Activated naive CD8-positive, alpha-beta T cell treated with anti-CD3 and anti-CD28 coated beads, Interleukin-2, amount 50 U/mL, for 24 hours (primary cell): ENCODE measurements at regions not wholly inside any gene's neighbourhood (a gene's known extent, or its start where the extent isn't known, plus 50 kb on each side); places are given as distances from the start of the nearest gene placed in this dataset.

Experiments used
- ATAC-seq: fragments of 150-1000 bp; cut with Tn5 transposase; one replicate; pipeline ENCODE4 v1.10.0; 2021
- DNase-seq: peaks from one replicate; pipeline ENCODE4 v3.0.0; 2021
- H3K27ac Mint-ChIP-seq: one replicate; pipeline ENCODE4 v1.8.0; 2021; ENCODE audit warnings: mild to moderate bottlenecking, mixed read lengths
- H3K27me3 Mint-ChIP-seq: one replicate; pipeline ENCODE4 v1.8.0; 2021; ENCODE audit warnings: mixed read lengths
- H3K36me3 Mint-ChIP-seq: one replicate; pipeline ENCODE4 v1.8.0; 2021; ENCODE audit warnings: low read depth, mixed read lengths
- H3K4me1 Mint-ChIP-seq: one replicate; pipeline ENCODE4 v1.8.0; 2021; ENCODE audit warnings: mixed read lengths
- H3K4me3 Mint-ChIP-seq: one replicate; pipeline ENCODE4 v1.8.0; 2021; ENCODE audit warnings: mild to moderate bottlenecking, moderate library complexity, mixed read lengths
- H3K9me3 Mint-ChIP-seq: one replicate; pipeline ENCODE4 v1.8.0; 2021; ENCODE audit warnings: mixed read lengths

DNA sequence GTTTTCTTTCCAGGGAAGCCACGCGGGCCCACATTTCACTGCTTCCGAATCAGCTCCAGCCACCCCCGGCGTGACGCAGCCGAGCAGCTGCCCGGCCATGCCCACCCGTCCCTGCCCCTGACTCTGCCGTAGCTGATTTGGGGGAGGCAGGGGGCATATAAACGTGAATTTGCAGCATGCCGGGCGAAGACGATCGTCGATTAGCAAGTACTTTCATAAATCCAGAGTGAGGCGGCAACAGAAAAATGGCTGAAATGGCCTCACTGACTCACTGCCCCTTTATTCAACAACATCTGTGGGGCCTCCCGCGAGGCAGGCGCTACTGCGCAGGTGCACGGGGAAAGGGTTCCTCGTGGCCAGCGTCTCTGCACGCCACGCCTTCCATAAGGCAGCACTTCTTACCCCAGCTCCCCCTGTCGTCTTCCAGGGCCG, 118.0 kb downstream of the DLL1 start:
- ATAC-seq (no peak), DNase-seq (no peak)
- H3K27ac Mint-ChIP-seq, result no peak overlapping the region
- H3K36me3 Mint-ChIP-seq, result peaks cover 2% of the 10 kb centered on the region
- peaks cover 2% of the 10 kb centered on the region for H3K4me1 Mint-ChIP-seq
- H3K9me3 Mint-ChIP-seq, result no peaks in the 10 kb centered on the region
- no peak overlapping the region for H3K4me3 Mint-ChIP-seq
- H3K27me3 Mint-ChIP-seq, result no peaks in the 10 kb centered on the region

- Mint-ChIP-seq H3K27me3 (no peaks in the 10 kb centered on the region), H3K36me3 (peaks cover 2% of the 10 kb centered on the region), H3K27ac (no peak overlapping the region), H3K4me1 (peaks cover 2% of the 10 kb centered on the region), H3K4me3 (no peak overlapping the region), H3K9me3 (no peaks in the 10 kb centered on the region)
- DNase-seq, result no peak
- ATAC-seq, result no peak
Measured at GRCh38 chr6:170172392-170172791, 118.5 kb downstream of the DLL1 start.

DNA sequence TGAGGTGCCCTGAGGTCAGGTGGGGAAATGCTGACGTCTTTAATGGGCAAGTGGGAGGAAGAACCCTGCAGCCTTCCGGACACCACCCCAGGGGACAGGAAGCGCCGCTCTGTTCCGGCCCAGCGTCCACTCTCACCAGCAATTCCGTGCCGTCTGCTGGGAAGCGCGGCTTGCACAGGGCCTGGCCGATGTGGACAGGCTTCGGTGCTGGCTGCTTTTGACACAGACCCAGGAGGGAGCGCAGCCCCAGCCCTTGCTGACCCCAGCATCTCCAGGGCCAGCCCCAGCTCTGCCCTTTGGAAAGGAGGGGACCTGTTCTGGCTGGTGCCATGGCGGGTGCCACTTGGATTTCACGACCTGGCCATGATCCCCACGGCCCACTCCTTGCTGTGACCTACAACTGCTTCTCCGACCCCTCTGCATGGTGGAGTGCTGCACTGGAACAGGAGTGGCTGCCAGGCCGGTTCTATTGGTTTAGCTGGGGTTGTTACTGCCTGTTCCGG, 123.2 kb downstream of the DLL1 start:
- no peak overlapping the region for H3K27ac Mint-ChIP-seq
- ATAC-seq, result no peak
- H3K4me1 Mint-ChIP-seq, result peaks cover 5% of the 10 kb centered on the region
- DNase-seq, result no peak
- H3K4me3 Mint-ChIP-seq, result no peak overlapping the region
- no peaks in the 10 kb centered on the region for H3K36me3 Mint-ChIP-seq
- H3K27me3 Mint-ChIP-seq, result peaks cover 2% of the 10 kb centered on the region
- no peaks in the 10 kb centered on the region for H3K9me3 Mint-ChIP-seq

DNA sequence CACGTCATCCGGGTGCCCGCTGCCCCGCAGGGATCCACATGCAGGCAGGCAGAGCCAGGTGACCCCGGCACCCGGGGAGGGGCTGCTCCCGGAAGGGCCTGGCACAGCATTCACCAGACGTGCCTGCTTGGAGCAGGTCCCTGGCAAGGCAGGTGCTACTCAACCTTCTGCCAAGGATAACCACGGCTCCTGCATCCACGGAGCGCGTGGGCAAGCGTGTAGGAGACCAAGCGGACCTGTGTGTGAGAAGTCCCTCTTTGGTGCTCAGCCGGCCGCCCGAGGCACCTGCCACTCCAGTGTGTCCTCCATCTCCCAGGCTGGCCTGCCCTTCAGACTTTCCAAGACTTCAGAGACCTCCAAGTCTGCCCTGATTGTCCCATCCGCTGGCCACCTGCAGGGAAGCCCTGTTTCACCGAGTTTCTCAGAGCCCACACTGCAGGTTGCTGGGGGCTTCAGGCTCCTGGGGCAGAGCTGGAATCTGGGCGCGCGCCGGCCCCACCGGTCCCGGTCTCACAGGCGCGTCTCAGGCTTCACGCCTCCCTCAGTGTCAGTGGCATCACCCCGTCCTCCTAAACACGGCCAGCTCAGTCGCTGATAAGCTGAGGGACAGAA, 124.3 kb downstream of the DLL1 start:
- no peak overlapping the region for H3K27ac Mint-ChIP-seq
- peaks cover 2% of the 10 kb centered on the region for H3K27me3 Mint-ChIP-seq
- no peaks in the 10 kb centered on the region for H3K36me3 Mint-ChIP-seq
- H3K9me3 Mint-ChIP-seq, result no peaks in the 10 kb centered on the region
- H3K4me1 Mint-ChIP-seq, result peaks cover 7% of the 10 kb centered on the region
- no peak overlapping the region for H3K4me3 Mint-ChIP-seq
- no peak for DNase-seq
- no peak for ATAC-seq

DNA sequence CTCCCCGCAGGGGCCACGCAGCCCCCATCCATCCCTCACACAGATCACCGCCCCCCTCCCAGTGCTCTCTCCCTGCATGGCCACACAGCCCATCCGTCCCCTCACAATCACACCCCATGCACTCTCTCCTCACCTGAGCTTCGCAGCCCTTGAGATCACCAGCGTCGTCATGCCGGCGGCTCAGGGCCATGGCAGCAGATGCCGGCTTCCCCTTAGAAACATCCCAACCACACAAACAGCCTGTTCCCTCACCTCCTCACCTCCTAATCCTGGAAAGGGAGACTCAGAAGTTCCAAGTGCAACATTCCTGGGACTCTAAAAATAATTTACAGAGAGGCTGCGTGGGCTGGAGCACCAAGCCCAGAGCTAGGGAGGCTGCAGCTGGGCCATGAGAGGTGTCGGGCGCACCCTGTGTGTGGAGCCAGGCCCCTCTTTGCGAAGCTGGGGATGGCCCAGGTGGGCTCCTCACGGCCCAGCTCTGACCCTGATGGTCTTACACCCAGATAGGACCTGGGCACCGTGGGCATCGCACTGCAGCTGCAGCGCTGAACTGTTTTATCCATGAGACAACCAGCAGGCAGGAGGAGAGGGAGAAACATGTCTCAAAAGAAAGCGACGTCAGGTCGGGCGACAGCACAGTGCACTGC, 125.3 kb downstream of the DLL1 start:
- H3K4me1 Mint-ChIP-seq, result peaks cover 7% of the 10 kb centered on the region
- peaks cover 2% of the 10 kb centered on the region for H3K27me3 Mint-ChIP-seq
- H3K27ac Mint-ChIP-seq, result no peak overlapping the region
- ATAC-seq (no peak), DNase-seq (no peak)
- no peak overlapping the region for H3K4me3 Mint-ChIP-seq
- H3K36me3 Mint-ChIP-seq, result no peaks in the 10 kb centered on the region
- H3K9me3 Mint-ChIP-seq, result no peaks in the 10 kb centered on the region

GRCh38 chr6:170165085-170165470, 125.8 kb downstream of the DLL1 start:
- Mint-ChIP-seq H3K36me3 (no peaks in the 10 kb centered on the region), H3K4me1 (peaks cover 7% of the 10 kb centered on the region), H3K27ac (no peak overlapping the region), H3K4me3 (no peak overlapping the region), H3K9me3 (no peaks in the 10 kb centered on the region), H3K27me3 (peaks cover 2% of the 10 kb centered on the region)
- ATAC-seq (no peak), DNase-seq (no peak)

- ATAC-seq (no peak), DNase-seq (no peak)
- Mint-ChIP-seq H3K9me3 (no peaks in the 10 kb centered on the region), H3K4me1 (peaks cover 7% of the 10 kb centered on the region), H3K27ac (no peak overlapping the region), H3K36me3 (no peaks in the 10 kb centered on the region), H3K27me3 (peaks cover 2% of the 10 kb centered on the region), H3K4me3 (no peak overlapping the region)
Measured at GRCh38 chr6:170164271-170164900, 126.5 kb downstream of the DLL1 start.

DNA sequence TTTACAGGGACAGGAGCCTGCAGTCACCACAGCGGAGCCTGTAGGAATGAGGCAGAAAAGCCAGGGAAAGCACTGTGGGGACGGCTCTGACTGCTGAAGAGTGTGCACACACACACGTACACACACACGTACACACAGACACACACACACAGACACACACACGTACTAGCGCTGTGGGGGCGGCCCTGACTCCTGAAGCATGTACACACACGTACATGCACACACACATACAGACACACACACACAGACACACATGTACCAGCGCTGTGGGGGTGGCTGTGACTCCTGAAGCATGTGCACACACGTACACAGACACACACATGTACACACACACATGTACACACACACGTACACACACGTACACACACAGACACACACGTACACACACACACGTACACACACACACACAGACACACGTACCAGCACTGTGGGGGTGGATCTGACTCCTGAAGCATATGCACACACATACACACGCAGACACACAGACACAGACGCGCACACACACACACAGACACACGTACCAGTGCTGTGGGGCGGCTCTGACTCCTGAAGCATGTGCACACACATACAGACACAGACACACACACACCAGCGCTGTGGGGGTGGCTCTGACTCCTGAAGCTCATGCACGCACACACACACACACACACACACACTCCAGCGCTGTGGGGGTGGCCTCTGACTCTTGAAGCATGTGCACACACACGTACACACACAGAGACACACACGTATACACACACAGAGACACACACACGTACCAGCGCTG, 127.3 kb downstream of the DLL1 start:
- Mint-ChIP-seq H3K9me3 (no peaks in the 10 kb centered on the region), H3K27ac (no peak overlapping the region), H3K36me3 (no peaks in the 10 kb centered on the region), H3K27me3 (peaks cover 2% of the 10 kb centered on the region), H3K4me3 (no peak overlapping the region), H3K4me1 (peaks cover 7% of the 10 kb centered on the region)
- no peak for ATAC-seq
- DNase-seq, result no peak

DNA sequence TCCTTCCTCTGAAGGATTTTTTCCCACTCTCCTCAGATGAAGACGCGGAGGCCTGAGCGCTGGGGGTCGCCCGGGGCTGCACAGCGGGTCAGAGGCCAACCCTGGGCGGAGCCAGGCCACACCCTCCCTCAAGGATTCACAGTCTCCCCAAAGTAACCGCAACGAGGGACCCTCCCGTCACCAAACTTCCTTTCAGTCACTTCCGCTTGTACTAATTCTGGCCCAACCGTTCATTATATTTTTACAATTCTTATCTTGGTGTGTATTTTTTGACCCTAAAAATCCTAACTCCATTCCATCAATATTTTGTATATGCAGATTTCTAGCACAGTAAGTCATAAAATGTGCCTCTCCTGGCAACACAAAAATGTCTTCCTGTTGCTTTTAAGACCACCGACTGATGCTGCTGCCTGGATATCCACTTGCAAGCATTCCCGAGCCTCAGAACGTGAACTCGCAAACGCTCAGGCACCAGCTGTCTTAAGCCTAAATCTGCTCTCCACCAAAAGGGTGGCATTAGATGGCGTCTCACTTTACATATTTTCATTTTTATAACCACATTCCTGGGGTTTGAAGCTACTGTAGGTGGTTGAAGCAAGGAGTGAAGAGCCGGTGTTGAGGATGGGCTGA, 128.0 kb downstream of the DLL1 start:
- no peaks in the 10 kb centered on the region for H3K9me3 Mint-ChIP-seq
- DNase-seq (no peak), ATAC-seq (no peak)
- H3K4me3 Mint-ChIP-seq, result no peak overlapping the region
- no peak overlapping the region for H3K27ac Mint-ChIP-seq
- peaks cover 7% of the 10 kb centered on the region for H3K4me1 Mint-ChIP-seq
- H3K27me3 Mint-ChIP-seq, result peaks cover 2% of the 10 kb centered on the region
- no peaks in the 10 kb centered on the region for H3K36me3 Mint-ChIP-seq

DNA sequence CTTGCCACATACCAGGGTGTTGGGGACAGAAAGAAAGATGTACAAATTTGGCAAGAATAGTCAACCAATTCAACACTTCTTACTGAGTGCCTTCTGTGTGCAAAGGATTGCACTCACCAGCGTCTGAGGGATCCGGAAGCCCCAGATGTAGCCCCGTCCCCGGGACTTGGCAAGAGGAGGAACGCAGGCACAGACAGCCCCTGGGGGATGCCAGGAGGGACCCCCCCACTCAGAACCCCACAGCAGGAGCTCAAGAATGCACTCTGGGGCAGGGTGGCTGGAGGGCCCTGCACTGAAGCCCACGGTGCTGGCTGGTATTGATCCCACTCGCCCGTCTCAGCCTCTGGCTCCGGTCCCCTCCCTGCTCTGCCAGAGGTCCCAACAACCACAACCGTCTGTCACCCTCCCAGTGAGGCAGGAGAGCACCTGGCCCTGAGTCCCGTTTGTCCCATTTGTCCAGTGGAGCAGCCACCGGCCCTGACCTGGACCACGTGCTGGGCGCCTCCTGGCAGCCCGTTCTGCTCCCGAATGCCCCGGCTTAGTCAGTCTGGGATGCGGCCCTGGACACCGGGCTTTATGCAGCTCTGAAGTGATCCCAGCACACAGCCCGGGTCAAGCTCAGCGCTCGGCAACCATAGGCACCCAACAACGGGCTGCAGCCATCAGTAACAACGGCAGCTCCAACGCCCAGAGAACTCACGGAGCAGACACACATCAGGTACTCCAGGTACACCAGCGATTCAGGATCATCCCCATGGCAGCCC, 128.7 kb downstream of the DLL1 start:
- no peak overlapping the region for H3K4me3 Mint-ChIP-seq
- DNase-seq, result no peak
- no peak for ATAC-seq
- H3K27ac Mint-ChIP-seq, result no peak overlapping the region
- H3K4me1 Mint-ChIP-seq, result peaks cover 7% of the 10 kb centered on the region
- H3K9me3 Mint-ChIP-seq, result no peaks in the 10 kb centered on the region
- peaks cover 2% of the 10 kb centered on the region for H3K27me3 Mint-ChIP-seq
- no peaks in the 10 kb centered on the region for H3K36me3 Mint-ChIP-seq

DNA sequence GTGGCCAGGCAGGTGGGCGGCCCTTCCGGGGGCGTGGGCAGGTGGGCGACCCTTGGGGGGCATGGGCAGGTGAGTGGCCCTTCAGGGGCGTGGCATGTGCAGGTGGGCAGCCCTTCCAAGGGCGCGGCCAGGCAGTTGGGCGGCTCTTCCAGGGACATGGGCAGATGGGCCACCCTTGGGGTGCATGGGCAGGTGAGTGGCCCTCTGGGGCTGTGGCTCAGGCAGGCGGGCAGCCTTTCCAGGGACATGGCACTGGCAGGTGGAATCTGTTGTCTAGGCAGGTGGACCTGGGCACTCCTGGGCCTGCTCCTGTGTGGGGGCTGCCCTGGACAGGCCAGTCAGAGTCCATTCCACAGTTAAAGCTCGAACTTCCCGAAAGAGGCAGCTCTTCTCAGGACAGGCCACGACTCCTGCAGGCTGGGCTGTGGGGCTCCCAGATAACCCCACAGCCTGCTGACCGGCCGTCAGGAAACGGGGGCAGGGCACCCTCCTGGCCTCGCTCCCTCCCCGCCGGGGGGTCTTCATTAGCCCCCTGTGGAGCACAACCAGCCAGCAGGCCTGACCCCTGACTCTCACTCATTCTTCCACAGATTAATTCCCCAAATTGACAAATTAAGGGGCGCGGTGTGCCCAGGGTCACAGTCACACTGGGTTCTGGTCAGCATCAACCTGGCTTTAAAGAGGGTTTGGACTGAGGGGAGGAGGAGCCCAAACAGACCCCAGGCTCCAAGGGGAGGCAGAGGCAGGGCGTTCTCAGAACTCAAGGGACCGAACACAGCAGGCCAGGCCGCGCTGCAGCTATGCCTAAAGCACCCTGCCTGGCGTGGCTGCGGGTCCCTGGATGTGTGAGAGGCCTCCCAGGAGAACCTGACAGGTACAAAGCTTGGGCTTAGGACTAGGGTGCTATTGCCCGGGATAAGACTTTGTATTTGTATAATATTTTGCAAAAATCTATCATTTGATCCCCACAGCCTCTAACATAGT, 130.0 kb downstream of the DLL1 start:
- Mint-ChIP-seq H3K4me3 (peak overlapping the region; percentile 8), H3K27me3 (peaks cover 1% of the 10 kb centered on the region), H3K9me3 (no peaks in the 10 kb centered on the region), H3K36me3 (no peaks in the 10 kb centered on the region), H3K4me1 (peaks cover 7% of the 10 kb centered on the region), H3K27ac (peak overlapping the region; percentile 27)
- DNase-seq (no peak), ATAC-seq (no peak)

GRCh38 chr6:170160031-170160627, 130.7 kb downstream of the DLL1 start:
- Mint-ChIP-seq H3K4me3 (no peak overlapping the region), H3K27me3 (no peaks in the 10 kb centered on the region), H3K36me3 (no peaks in the 10 kb centered on the region), H3K9me3 (no peaks in the 10 kb centered on the region), H3K27ac (no peak overlapping the region), H3K4me1 (peaks cover 7% of the 10 kb centered on the region)
- peak; percentile 32 for DNase-seq
- ATAC-seq, result no peak
